Liver (tissue), 3 donors: ENCODE measurements at regions not wholly inside any gene's neighbourhood (a gene's known extent, or its start where the extent isn't known, plus 50 kb on each side); places are given as distances from the start of the nearest gene placed in this dataset.

Source experiments
- EGR1 ChIP-seq, 2 donors: IDR thresholded peaks; 2 replicates each; pipeline ENCODE4 v1.6.1; 2016 to 2018; ENCODE audit warnings: antibody characterized with exemption in 2 of 2, low read depth in 2 of 2
- FOXA1 ChIP-seq: IDR thresholded peaks from 2 replicates; pipeline ENCODE4 v1.6.1; 2016; ENCODE audit warnings: antibody characterized with exemption
- FOXA2 ChIP-seq: IDR thresholded peaks from 2 replicates; pipeline ENCODE4 v1.6.1; 2016; ENCODE audit warnings: antibody characterized with exemption
- HNF4A ChIP-seq, 2 donors: conservative IDR thresholded peaks; 2 replicates each; pipeline ENCODE4 v1.6.1; 2016; ENCODE audit warnings: antibody characterized with exemption in 2 of 2, mild to moderate bottlenecking in 2 of 2
- RAD21 ChIP-seq, 2 donors: IDR thresholded peaks; 2 replicates each; pipeline ENCODE4 v1.6.1; 2016; ENCODE audit warnings: antibody characterized with exemption in 2 of 2, mild to moderate bottlenecking in 2 of 2
- TAF1 ChIP-seq: conservative IDR thresholded peaks from 2 replicates; pipeline ENCODE4 v1.6.1; 2016; ENCODE audit warnings: antibody characterized with exemption, mild to moderate bottlenecking
- TF ChIP-seq, protein P1 (sequence below): fragments of 150-350 bp; IDR thresholded peaks from 2 replicates; pipeline ENCODE4 v1.5.1; 2017; ENCODE audit warnings: improper control_type of control experiment, low read depth, low read length; ENCODE audit not compliant: missing input control
- TF ChIP-seq, protein P2 (sequence below): IDR thresholded peaks from 2 replicates; pipeline ENCODE4 v1.6.1; 2016; ENCODE audit warnings: antibody characterized with exemption
- donor health status: healthy.
- donor health status: healthy.

DNA sequence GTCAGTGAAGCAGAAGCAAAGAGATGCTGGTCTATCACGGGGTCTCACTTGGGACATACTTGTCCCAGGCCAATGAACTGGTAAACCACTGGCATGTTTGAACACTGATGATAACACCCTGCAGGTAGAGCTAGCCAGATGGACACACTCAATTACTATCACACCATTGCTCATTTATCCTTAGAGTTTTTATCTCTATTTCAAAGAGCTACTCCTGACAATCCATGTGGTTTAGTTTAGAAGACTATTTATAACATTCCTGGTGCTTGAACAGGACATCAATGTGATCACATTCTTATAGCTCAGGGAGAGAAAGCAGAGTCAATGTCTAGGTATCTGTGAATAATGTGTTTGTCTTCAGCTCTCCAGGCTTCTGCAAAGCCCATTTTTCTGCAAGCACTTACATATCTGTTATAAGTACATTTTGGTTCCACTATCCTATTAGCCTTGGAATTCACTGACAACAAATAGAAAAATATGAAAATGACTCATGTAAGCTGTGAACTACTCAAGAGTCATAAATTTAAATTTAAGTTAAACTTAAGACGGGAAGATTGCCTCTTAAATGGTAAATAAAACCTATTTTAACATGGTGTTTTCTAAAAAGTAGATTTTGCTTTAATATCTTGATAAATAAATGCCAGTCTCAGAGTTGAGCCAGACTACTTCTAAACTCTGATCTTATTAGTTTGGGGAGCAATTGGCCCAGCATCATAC is 106.7 kb upstream of the MBL2 start:
- TF ChIP-seq RAD21 (IDR thresholded peaks at IDR 0.05), result no peak
- TF ChIP-seq, protein P1, sequence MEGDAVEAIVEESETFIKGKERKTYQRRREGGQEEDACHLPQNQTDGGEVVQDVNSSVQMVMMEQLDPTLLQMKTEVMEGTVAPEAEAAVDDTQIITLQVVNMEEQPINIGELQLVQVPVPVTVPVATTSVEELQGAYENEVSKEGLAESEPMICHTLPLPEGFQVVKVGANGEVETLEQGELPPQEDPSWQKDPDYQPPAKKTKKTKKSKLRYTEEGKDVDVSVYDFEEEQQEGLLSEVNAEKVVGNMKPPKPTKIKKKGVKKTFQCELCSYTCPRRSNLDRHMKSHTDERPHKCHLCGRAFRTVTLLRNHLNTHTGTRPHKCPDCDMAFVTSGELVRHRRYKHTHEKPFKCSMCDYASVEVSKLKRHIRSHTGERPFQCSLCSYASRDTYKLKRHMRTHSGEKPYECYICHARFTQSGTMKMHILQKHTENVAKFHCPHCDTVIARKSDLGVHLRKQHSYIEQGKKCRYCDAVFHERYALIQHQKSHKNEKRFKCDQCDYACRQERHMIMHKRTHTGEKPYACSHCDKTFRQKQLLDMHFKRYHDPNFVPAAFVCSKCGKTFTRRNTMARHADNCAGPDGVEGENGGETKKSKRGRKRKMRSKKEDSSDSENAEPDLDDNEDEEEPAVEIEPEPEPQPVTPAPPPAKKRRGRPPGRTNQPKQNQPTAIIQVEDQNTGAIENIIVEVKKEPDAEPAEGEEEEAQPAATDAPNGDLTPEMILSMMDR, result no peak
- TF ChIP-seq FOXA1, result no peak
- TF ChIP-seq EGR1 (IDR thresholded peaks at IDR 0.05; ENCODE audit: low read depth in 2 of 2), result no peak
- TF ChIP-seq, protein P2, sequence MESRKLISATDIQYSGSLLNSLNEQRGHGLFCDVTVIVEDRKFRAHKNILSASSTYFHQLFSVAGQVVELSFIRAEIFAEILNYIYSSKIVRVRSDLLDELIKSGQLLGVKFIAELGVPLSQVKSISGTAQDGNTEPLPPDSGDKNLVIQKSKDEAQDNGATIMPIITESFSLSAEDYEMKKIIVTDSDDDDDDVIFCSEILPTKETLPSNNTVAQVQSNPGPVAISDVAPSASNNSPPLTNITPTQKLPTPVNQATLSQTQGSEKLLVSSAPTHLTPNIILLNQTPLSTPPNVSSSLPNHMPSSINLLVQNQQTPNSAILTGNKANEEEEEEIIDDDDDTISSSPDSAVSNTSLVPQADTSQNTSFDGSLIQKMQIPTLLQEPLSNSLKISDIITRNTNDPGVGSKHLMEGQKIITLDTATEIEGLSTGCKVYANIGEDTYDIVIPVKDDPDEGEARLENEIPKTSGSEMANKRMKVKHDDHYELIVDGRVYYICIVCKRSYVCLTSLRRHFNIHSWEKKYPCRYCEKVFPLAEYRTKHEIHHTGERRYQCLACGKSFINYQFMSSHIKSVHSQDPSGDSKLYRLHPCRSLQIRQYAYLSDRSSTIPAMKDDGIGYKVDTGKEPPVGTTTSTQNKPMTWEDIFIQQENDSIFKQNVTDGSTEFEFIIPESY, result no peak
- no peak for TF ChIP-seq HNF4A (conservative IDR thresholded peaks at IDR 0.05)
- TF ChIP-seq TAF1, result no peak
- TF ChIP-seq FOXA2, result no peak
